ENCODE measurements at regions not wholly inside any gene's neighbourhood (a gene's known extent, or its start where the extent isn't known, plus 50 kb on each side); places are given as distances from the start of the nearest gene placed in this dataset.
"Not testable (repeated sequence)": the region's sequence is repeated elsewhere in the genome, so short reads cannot be mapped to it uniquely, and the experiment has no call there.

DNA sequence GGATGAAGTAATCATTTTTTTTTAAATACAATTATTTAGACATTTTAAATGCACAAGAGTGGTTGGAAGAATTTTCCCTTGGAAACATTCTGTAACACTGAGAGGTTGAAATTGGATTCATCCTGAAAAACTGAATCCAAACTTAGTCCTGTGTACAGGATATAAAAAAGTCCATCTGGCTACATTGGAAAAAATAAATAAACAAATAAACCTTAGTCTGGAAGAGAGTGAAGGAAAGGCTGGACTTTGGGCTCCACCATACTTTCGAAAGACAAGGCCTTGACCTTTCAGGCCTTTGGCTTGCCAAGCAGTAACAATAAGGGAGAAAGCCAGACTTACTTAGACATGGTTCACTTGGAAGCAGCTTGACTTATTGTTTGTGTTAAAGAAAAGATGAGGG, 664.3 kb downstream of the TENT5A start:
- DNase-seq, result no peak

DNA sequence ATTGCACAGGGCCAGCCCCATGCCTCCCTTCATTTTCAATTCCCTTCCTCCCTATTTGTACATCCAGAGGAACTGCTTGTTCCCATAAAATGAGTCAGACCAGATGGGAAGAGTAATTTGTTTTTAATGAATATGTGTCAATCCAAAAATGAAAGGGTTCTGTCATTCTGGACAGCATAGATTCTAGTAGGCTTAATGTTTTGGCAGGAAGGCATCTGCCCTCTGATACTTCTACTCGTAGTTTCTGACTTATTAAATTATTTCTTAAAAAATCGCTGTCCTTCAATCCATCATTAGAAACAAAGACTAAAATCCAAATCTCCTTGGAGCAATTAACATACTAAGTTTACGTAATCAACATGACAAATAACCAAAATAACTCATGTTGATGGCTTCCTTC, 665.5 kb downstream of the TENT5A start:
- DNase-seq, result no peak

DNA sequence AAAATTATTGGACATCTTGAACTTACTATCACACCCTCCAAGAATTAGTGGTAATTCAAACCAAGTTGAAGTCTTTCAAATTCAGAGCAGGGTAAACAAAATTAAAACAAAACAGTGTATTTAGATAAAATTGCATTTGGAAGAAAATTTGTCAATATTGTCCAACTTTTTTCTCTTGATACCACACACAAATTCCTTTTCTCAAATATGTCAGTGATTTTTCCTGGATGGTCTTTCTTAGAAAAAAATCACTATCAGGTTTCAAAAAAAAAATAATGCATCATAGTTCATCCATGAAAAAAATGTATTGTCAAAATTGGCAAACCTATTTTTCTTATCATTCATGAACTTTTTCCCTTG, 667.1 kb downstream of the TENT5A start:
- no peak for DNase-seq

DNA sequence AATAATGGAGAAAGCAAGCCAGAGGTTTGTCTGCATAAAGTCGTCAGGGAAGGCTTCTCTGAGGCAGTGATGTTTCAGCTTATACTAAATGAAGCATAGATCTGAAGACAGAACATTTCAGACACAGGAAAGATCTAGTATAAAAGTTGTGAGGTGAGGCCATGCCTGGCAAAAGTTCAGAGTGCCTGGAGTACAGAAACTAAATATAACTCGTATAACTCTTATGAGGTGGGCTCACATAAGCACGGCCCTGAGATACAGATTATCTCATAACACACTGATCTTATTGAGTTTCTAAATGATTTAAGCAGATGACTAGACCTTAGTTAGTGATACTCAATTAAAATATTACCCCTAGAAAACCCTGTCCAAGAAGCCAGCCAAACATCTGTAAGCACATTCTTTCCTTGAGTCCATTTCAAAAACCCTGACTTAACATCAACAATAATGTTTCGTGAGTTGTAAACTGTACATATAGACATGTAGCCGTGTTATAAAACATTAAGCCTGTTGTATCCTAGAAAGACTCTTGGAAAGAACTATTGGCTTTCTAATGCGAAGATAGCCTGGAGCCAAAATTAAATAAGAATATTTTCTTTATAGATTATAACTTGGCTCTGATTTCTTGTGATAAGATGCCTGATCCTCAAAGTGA, 667.6 kb downstream of the TENT5A start:
- no peak for DNase-seq

DNA sequence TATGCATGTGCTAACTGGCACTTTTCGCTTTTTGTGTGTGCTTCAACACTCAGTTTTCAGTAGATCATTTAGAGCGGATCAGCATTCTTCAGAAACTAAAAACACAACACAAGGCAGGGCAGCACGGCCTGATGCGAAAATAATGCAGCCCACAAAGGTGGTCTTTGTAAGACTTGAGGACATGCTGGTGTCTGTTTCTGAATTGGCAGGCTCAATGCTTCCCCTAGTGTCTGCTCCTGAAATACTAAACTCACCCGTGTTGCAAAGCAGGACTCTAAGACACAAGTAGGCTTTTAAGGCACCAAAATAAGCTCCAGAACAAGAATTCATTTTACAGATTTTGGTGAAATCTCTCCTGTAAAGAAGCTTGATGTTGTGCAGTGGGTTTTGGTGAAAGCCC, 676.5 kb downstream of the TENT5A start:
- no peak for DNase-seq

DNA sequence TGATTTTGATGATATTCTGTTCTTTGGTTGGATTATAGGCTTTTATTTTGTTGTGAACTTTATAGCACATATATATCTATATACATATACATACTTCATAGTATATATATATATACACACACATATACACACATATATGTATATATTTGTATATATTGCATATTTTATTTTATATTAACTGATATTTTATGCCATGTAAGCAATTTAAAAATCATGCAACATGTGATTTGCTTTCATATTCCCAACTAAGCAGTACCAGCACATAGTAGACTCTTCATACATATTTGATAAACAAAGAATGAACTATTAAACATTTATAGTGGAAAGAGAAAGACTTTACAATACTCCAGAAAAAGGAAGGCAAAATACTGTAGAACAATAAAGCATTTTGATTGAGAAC, 679.2 kb downstream of the TENT5A start:
- DNase-seq, result no peak

DNA sequence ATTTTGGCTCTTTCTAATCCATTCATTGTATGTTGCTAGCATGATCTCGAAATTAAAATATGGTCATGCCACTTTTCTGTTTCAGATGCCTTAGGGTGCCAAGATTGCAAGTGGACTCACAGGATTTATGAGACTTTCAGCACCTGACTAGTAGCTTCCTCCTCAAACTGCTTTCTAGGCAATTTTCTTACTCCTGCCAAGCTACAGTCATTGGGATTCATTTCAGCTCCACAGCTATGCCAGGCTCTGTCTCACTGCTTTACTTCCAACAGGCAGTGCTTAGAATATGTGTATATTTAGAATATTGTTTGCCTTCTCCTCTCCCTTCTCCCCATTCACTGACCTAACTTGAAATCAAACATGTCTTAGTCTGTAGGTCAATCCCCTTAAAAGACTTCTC, 681.4 kb downstream of the TENT5A start:
- no peak for DNase-seq

DNA sequence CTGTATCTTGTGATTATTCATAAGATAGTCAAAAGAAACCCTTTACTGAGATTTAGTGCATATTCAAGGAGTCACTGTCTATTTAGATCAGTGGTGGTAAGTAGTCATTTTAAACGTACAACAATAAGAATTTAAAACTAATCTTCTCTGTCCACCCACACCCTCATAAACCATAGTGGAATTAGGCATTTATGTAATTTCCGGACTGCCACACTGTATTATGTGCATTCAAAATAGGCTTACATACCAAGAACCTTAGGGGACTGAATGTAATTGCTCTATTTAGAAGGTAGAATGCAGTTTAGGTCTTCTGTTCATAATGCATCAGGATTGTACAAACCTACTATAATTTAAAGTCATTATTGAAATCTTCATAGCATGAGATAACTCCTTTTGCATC, 685.4 kb downstream of the TENT5A start:
- no peak for DNase-seq

DNA sequence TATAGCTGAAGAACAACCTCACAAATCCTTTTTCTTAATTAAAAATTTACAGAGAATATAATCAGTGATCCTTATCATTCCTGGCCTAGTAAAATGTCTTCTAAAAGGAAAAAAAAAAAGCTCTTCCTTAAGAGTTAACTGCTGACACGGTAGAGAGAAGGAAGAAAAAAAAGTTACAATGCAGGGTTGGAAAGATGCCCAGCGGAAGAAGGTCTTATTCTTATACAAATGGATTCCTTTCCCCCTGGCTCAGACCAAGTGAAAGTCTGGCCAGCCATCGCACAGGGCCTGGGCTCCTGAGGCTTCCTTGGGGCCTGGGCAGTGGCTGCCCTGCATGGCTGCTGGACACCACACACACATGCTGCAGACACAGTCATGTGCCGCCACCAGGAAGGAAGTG, 688.6 kb downstream of the TENT5A start:
- no peak for DNase-seq

DNA sequence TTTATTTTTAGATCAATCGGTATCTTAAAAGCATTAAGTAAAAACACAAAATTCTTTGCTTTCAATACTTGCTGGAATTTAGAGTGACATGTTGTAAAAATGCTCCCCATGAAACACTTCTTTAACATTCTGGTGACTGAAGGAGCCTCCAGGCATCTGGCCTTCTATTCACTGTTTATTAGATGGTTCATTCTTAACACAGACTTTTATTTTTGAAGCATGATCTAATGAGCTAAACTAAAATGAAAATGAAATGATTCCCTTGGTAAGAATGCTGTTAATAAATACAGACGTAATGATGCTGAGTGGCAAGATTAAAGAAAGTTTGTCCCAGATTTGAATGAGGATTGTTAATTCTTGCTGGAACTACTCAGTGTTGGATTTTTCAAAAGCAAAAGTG, 698.4 kb downstream of the TENT5A start:
- no peak for DNase-seq

DNA sequence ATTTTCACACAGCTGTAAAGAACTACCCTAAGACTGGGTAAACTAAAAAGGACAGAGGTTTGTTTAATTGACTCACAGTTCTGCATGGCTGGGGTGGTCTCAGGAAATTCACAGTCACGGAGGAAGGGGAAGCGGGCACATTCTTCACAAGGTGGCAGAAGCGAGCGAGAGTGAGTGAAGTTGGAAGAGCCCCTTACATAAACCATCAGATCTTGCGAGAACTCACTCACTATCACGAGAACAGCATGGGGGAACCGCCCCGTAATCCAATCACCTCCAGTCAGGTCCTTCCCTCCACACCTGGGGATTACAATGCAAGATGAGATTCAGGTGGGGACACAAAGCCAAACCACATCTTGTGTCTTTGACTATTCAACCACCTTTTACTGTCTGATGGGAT, 700.5 kb downstream of the TENT5A start:
- DNase-seq, result no peak

DNA sequence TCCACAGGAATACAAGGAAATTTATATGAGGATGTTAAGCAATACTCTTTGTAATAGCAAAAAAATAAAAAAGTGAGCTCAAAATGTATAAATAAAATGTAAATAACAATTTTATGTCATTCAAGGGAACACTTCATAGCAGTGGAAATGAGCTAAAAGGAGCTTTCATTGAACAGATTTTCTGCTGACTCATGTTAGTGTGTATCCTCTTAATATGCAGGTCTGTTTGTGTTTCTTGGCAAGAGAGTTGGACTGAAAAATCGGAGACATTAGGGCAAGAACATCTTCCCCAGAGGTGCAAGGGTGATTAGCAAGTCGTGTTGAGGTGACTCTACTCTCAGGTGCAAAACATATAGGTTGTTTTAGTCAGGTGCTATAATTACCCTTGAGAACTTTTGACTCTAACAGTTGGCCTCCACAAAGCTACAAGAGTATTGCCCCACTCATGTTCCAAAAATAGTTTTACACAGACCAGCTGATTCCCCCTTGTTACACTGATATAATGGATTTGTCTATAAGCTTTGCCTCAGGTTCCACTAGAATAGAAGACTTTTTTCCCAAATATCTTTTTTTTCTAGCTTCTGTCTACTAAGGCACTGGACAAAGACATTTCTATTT, 702.9 kb downstream of the TENT5A start:
- DNase-seq, result no peak

DNA sequence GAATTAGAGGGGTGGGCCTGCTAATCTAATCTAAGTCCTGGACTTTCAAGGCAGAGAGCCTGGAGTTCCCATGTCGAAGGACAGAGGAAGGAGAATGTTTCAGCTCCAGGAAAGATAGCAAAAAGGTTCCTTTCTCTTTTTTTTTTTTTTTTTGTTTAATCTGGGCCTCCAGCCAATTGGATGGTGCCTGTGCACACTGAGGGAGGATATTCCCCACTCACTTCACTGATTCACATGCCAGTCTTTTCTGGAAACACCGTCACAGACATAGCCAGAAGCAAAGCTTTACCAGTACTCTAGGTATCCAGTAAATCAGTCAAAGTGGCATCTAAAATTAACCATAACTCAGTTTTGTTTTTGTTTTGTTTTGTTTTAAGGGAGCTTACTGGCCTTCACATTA, 721.1 kb downstream of the TENT5A start:
- DNase-seq, result no peak

DNA sequence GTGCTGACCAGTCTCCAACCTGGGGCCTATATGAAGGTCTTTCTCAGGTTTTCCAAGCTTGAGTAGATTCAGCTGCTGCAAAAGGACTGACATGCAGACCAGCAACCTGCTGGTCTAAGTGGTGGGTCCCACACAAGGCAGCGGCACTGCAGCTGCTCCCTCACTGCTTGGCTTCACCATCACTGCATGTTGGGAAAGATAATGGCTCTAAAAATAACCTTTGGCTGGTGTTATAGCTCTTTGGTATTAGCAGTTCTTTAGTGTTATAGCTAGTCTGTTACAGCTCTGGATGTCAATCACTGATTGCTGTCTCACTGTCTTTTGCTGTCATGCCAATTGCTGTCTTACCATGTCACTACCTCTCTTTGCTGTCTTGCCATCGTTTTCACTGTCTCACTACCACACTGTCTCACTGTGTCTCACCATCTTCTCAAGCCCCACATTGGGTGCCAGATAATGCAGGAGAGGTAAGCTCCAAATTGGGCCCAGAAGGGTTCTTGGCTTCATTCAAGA, 726.4 kb downstream of the TENT5A start:
- no peak for DNase-seq

DNA sequence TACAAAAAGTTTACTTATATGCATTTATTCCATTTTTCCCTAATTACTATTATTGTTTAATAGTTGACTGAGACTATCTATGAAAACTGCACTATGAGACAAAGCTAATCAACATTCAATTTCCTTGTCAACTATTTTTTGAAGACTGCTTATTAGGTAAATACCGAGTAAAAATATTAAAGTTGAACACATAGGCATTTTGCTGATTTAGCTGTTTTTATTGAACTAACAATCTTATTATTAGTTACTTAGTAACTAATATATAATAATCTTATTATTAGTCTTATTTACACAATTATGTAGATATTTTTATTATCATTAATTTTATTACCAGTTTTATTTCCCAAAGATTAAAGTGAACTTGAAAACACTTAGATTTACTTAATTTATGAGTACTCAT, 728.8 kb downstream of the TENT5A start:
- DNase-seq, result no peak

DNA sequence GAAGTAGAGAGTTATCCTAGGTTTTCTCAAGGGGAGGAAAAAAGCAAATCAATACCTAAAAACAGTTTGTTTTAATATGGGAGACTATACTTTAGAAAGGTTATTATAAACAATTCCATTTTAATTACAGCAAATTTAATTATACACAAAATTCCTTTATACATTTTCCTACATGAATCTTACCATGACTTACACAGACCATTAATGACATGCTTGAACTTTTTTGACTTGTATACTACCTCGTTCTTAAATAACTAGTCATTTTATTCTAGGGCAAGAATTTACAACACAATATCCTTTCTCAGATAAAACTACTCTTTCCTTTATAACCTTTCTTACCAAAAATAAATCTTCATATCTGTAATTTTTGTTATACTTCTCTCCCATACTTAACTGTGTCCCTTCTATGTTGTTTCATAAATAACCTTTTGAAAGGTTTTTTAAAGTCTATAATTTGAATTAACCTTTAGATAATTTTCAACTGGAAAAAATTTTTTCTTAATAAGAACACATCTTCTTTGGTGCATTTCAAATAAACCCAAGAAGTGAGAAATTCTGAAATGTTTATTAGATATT, 729.4 kb downstream of the TENT5A start:
- no peak for DNase-seq

DNA sequence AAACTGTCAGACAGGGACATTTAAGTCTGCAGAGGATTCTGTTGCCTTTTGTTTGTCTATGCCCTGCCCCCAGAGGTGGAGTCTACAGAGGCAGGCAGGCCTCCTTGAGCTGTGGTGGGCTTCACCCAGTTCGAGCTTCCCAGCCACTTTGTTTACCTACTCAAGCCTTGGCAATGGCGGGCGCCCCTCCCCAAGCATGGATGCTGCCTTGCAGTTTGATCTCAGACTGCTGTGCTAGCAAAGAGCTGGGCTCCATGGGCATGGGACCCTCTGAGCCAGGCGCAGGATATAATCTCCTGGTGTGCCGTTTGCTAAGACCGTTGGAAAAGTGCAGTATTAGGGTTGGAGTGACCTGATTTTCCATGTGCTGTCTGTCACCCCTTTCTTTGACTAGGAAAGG, 734.9 kb downstream of the TENT5A start:
- not testable (repeated sequence) for DNase-seq

DNA sequence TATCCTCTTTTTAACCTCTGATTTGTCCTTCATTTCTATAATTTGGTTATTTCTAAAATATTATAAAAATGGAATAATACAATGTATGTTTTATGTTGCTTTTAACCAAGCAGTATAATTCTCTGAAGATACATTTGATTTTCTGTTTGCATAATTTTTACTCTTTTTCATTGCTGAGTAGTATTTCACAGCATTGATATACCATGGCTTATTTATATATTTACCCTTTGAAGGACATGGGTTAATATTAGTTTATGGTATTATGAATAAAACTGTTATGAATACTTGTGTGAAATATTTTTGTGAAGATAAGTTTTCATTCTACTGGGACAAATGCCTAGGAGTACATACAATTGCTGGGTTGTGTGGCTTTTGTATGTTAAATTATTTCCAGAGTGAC, 748.6 kb downstream of the TENT5A start:
- DNase-seq, result no peak

DNA sequence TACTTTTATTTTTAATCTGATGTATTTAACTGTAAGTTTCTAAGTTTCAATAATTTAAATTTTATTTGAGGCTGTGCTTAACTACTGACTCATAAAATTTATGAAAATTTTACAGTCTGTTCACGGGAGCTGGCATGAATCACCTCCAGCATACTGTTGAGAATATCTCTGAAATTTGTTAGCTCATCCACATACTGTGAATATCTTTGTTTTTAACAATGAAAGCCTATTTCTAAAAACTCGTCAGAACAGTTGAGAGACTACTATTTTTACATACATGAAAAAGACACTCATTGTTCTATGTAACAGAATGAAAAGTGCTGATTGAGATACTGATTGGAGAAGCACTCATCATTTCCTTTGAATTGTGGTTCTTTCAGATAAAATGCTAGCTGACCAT, 749.3 kb downstream of the TENT5A start:
- DNase-seq, result no peak

DNA sequence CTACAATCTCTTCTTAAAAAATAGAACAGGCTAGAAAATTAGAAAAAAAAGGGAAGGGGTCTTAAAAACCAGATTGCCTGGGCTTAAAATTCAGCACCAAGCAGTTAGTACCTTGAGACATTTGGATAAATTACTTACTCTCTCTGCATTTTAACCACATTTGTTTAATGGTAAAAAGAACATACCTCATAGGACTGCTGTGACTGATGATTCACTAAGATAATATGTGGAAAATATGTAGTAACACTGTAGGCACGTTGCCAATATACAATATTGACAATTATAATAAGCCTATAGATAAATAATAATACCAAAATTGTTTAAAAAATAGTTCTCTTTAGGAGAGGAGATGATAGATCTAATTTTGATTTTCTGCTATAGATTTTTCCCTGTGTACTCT, 750.4 kb downstream of the TENT5A start:
- no peak for DNase-seq

DNA sequence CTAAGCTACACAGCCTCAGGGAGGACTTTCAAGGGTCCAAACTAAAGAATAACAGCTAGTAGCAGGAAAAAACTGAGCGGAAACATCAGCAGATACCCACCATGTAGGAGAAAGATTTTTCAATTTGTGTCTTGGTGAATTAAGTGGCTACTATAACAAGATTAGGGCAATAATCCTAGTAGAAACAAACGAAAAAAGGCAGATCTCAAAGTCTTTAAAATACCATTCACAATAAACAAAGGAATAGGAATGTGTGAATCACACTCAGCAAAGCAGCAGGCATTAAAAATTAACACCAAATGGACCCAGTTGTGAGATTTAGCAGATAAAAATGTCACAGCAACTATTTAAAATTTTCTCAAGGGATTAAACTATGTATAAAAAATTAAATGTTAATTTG, 761.2 kb downstream of the TENT5A start:
- no peak for DNase-seq

DNA sequence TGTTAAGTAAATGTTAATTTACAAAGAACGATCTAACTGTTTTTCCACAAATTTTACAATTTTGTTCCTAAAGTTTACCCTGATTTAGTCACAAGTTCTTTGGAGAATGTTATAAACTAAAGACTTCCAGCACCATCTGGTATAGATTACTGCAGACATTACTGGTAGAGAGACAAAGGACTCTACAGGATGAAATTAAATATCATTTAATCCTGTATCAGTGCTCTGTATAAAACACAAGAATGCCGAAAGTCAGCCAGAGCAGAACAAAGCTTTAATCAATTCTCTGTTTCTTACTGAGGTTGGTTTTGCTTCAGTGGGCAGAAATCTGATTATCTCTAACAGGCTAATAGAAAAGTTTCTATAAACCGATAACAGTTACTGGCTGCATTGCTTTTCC, 763.6 kb downstream of the TENT5A start:
- no peak for DNase-seq

DNA sequence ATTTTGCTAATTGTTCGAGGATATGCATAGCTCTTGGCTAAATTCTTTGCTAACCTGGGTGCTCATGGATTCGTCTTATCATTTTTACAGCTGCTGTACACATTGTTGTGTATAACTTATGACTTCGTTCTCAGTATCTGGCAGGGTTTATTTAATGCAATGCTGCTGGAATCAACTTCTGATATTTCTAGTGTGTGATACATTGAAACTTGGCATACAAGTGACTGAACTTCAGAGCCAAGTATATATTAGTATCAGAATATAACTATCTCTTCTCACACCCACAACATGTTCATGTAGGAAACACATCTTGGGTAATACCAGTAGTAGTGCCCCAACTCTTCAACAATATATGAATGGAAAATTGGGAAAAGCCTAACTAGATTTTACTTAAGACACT, 764.2 kb downstream of the TENT5A start:
- no peak for DNase-seq

DNA sequence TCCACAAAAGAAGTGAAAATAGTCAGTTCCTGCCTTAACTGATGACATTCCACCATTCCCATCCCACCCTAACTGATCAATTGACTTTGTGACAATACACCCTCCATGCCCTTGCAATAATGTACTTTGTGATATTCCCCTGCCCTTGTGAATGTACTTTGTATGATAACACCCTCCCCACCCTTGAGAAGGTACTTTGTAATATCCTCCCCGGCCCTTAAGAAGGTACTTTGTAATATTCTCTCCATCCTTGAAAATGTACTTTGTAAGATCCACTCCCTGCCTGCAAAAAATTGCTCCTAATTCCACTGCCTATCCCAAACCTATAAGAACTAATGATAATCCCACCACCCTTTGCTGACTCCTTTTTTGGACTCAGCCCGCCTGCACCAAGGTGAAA, 771.3 kb downstream of the TENT5A start:
- not testable (repeated sequence) for DNase-seq

DNA sequence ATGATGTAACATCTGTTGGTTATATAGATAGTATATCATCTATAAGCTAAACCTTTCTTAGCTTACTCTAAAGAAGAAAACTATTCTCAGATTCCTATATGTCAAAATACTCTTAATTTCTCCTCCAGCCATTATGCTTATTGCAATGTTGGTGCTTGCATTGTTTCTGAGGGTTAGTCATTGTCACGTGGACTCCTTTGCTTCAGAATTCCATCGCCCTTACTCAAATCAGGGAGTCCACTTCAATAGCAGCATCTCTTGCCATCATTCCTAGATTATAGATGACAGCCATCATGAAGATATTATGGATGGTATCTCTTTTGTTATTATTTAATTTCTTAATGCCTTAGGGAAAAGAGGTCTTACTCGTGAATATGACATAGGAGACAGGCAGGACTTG, 776.1 kb downstream of the TENT5A start:
- no peak for DNase-seq

Measured in NCI-H2171 (cell line).